HUES6 (cell line): ENCODE measurements at regions not wholly inside any gene's neighbourhood (a gene's known extent, or its start where the extent isn't known, plus 50 kb on each side); places are given as distances from the start of the nearest gene placed in this dataset.

ENCODE experiments used
- H3K27ac ChIP-seq: 2 replicates; pipeline ENCODE4 v1.7.0; 2013; ENCODE audit warnings: low read depth, mild to moderate bottlenecking, low read length, inconsistent platforms
- H3K27me3 ChIP-seq: 2 replicates; pipeline ENCODE4 v1.6.1; 2013; ENCODE audit warnings: low read length; ENCODE audit not compliant: control insufficient read depth, insufficient read depth
- H3K36me3 ChIP-seq: 2 replicates; pipeline ENCODE4 v1.6.1; 2013; ENCODE audit warnings: low read length; ENCODE audit not compliant: control insufficient read depth, insufficient read depth
- H3K4me1 ChIP-seq: 2 replicates; pipeline ENCODE4 v1.6.1; 2013; ENCODE audit warnings: low read length; ENCODE audit not compliant: control insufficient read depth, insufficient read depth
- H3K4me3 ChIP-seq: 2 replicates; pipeline ENCODE4 v1.5.1; 2013; ENCODE audit warnings: low read depth, low read length
- H3K9ac ChIP-seq: one replicate; pipeline ENCODE4 v1.6.1; 2013; ENCODE audit warnings: mild to moderate bottlenecking, low read length
- H3K9me3 ChIP-seq: 2 replicates; pipeline ENCODE4 v1.6.1; 2013; ENCODE audit warnings: low read depth, low read length; ENCODE audit not compliant: control insufficient read depth, insufficient read depth

DNA sequence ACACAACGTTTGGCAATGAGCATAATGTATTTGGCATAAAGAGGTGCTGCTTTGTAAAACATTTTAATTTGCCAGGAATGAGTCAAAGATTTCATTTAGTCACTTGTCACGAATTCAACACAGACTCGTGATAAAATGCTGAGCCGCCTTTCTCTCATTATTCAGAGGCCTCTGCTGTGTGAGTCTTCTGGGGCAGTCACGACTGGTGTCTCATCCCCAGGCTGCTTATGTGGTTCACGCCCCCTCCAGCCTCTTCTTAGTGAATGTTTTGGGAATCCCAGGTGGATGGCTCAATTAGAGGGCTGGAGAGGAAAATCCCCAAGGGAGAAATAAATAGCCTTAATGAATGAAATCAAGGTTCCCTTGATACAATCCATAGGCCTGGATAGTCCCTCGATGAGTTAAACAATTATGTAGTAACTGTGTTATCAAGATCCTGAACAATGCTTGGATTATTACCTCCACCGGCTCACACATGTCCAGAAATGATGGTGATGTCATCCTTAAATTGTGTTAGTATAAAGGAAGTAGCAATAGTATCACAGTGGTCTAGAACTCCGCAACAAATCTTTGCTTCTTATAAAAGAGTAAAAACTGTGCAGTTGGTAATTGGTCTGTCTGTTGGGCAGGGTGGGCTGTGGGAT lies 192.1 kb upstream of the ADAMTS16 start:
- no peaks in the 10 kb centered on the region for H3K4me1 ChIP-seq
- no peak overlapping the region for H3K4me3 ChIP-seq
- no peak overlapping the region for H3K27ac ChIP-seq
- no peaks in the 10 kb centered on the region for H3K36me3 ChIP-seq
- H3K27me3 ChIP-seq, result no peaks in the 10 kb centered on the region
- no peaks in the 10 kb centered on the region for H3K9me3 ChIP-seq
- H3K9ac ChIP-seq, result no peak overlapping the region

DNA sequence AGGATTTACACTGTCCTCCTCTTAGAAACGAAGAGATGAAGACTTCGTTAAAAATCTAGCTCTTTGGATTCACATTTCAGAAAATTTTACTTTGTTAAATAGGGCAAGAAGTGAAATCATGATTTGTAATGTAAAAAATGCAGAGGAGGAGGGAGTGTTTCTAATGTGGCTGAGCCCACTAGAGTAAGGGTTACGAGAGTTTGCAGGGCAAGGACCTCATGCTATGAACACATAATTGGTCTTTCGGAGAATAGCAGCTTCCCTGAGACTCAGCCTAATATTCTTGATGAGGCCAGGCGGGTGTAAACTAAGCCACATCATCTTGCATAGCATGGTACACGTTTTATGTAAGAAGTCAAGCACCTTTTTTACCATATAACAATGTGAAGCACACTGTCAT lies 191.0 kb upstream of the ADAMTS16 start:
- H3K4me3 ChIP-seq, result no peak overlapping the region
- no peaks in the 10 kb centered on the region for H3K36me3 ChIP-seq
- H3K9ac ChIP-seq, result no peak overlapping the region
- no peaks in the 10 kb centered on the region for H3K4me1 ChIP-seq
- H3K27ac ChIP-seq, result no peak overlapping the region
- H3K9me3 ChIP-seq, result no peaks in the 10 kb centered on the region
- H3K27me3 ChIP-seq, result no peaks in the 10 kb centered on the region

DNA sequence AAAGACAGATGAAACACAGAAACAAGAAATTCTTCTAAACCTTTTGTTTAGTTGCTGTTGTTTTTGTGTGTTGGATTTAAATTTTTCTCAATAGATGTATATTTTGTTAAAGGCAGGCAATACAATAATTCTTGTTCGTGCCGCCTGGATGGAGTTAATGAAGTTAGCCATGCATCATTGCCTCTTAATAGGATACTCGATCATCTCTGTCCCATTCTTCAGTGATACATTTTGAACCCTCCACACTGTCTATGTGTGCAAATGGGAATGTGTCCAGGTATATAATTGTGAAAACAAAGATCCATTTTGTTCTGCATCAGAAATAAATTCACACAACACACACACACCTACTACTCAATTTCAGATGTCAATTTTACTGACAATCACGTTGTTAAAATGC lies 186.6 kb upstream of the ADAMTS16 start:
- Histone ChIP-seq H3K9me3 (no peaks in the 10 kb centered on the region), H3K27ac (no peak overlapping the region), H3K27me3 (peaks cover 2% of the 10 kb centered on the region), H3K36me3 (no peaks in the 10 kb centered on the region), H3K4me1 (no peaks in the 10 kb centered on the region), H3K9ac (no peak overlapping the region), H3K4me3 (no peak overlapping the region)

DNA sequence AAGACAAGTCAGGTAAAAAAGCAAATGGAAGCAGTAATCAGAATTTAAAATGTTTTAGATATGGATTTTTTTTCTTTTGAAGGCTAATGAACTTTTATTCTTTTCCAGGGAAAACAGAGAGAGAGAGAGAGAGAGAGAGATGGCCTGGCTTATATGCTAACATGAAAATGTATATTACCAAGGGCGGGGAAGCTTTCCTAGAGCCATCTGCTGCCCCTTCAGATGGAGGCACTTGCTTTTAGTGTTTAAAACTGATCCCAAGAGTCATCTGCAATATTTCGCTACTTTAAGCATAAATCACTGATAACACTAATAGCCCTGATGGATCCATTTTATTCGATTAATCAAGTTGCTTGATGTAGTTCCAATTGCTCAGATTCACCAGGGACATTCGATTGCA lies 186.1 kb upstream of the ADAMTS16 start:
- Histone ChIP-seq H3K9me3 (no peaks in the 10 kb centered on the region), H3K27me3 (peaks cover 5% of the 10 kb centered on the region), H3K9ac (no peak overlapping the region), H3K4me1 (no peaks in the 10 kb centered on the region), H3K27ac (no peak overlapping the region), H3K4me3 (no peak overlapping the region), H3K36me3 (no peaks in the 10 kb centered on the region)

DNA sequence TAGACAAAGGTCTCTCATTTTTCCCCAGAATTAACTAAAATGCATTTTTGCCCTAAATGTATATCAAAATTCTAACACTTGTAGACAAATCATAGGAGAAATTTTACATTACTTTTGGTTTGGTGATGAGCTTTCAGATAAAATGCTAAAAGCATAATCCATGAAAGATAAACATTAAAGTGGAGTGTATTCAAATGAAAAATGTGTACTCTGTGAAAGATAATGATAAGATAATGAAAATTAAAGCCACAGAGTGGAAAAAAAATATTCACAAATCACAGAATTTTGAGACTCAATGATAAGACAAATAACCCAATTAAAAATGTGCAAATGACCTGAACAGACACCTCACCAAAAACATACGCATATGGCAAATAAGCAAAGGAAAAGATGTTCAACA lies 176.9 kb upstream of the ADAMTS16 start:
- Histone ChIP-seq H3K36me3 (no peaks in the 10 kb centered on the region), H3K27ac (no peak overlapping the region), H3K9ac (no peak overlapping the region), H3K9me3 (no peaks in the 10 kb centered on the region), H3K4me3 (no peak overlapping the region), H3K27me3 (peaks cover 6% of the 10 kb centered on the region), H3K4me1 (no peaks in the 10 kb centered on the region)

DNA sequence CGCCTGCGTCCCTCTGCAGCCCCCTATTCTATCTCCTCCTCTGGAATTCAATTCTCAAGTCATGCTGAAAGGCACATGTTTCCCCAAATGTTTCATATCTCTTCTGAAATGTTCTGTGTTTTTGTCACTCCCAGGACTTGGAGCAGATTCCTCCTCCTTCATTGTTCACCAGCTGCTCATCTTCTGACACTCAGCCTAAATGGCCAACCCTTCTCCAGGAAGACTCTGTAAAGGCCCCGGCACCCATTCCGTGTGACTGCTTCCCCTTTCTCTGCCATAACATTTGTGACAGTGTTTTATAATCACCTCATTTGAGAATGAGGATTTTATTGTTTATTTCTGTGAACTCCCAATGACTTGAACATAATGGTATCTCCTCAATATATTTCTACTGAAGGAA lies 170.8 kb upstream of the ADAMTS16 start:
- H3K36me3 ChIP-seq, result no peaks in the 10 kb centered on the region
- H3K27ac ChIP-seq, result no peak overlapping the region
- H3K9me3 ChIP-seq, result no peaks in the 10 kb centered on the region
- H3K27me3 ChIP-seq, result no peaks in the 10 kb centered on the region
- no peak overlapping the region for H3K9ac ChIP-seq
- H3K4me1 ChIP-seq, result no peaks in the 10 kb centered on the region
- no peak overlapping the region for H3K4me3 ChIP-seq

DNA sequence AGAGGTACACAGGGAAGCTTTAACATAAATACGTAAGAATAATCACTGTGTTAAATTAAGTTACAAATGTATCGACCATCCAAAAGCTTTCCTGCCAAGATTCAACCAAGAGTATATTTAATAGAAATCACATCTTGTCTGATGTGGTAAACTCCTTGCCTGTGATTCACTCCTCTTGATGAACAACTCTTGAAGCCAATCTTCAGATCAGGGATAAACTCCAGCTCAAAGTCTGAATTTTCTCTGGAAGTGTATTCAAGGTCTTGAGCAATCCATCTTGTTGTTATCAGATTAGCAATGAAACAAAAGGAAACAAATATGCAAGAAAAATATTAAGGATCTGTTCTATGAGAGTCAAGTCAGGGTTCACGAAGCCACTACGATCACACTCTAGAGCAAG lies 170.0 kb upstream of the ADAMTS16 start:
- no peaks in the 10 kb centered on the region for H3K4me1 ChIP-seq

DNA sequence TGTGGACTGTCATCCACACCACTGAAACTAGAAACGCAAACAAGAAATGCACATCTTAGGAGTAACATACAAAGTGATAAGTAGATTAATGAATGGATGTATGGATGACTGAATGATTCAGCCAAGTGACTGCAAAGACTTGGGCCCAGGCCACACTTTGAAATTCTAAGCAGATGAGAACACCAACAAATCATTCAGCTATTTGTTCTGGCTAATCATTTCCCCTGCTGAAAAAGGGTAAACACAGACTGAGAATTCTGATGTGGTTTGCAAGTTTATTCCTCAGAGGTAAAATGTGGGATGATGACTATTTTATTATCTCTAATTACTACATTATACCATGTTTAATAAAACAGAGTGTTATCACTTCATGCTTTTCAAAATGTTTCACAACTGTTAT lies 163.2 kb upstream of the ADAMTS16 start:
- Histone ChIP-seq H3K36me3 (no peaks in the 10 kb centered on the region), H3K9me3 (no peaks in the 10 kb centered on the region), H3K9ac (no peak overlapping the region), H3K4me3 (no peak overlapping the region), H3K4me1 (no peaks in the 10 kb centered on the region), H3K27ac (no peak overlapping the region), H3K27me3 (no peaks in the 10 kb centered on the region)

More for the DNA sequence above, 170.0 kb upstream of the ADAMTS16 start:
- no peak overlapping the region for H3K4me3 ChIP-seq
- no peak overlapping the region for H3K9ac ChIP-seq
- H3K36me3 ChIP-seq, result no peaks in the 10 kb centered on the region
- no peak overlapping the region for H3K27ac ChIP-seq
- H3K27me3 ChIP-seq, result no peaks in the 10 kb centered on the region
- no peaks in the 10 kb centered on the region for H3K9me3 ChIP-seq

DNA sequence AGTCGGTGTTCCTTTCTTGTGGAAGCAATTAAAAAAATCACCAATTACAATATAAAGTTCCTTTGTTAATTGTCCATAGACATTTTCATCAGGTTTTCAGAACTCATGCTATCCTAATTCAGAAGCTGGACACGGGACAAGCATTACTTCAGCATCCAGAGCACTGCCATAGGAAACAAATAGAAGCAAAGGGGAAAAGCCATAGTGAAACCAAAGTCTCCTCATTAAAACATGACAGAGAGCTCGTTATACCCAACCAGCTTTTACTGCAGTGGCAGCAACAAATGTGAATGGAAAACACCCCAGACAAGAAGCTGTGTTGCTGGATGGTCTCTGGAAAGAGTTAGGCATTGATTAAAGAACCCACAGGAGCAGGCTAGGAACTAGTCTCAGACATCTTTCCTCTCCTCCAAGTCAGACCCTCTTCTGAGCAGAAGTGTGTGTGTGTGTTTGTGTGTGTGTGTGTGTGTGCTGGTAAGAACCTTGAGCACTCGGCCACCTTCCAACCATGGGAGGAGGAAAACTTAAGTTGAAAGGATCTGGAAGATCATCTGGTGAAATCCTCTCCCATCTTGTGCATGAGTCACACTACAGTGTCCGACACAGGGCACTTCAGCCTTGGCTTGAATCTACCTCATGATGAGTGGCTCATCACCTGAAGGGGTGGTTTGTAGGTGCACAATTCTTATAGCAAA lies 162.6 kb upstream of the ADAMTS16 start:
- no peaks in the 10 kb centered on the region for H3K36me3 ChIP-seq
- H3K27ac ChIP-seq, result no peak overlapping the region
- H3K4me3 ChIP-seq, result no peak overlapping the region
- H3K27me3 ChIP-seq, result no peaks in the 10 kb centered on the region
- H3K4me1 ChIP-seq, result no peaks in the 10 kb centered on the region
- no peaks in the 10 kb centered on the region for H3K9me3 ChIP-seq
- no peak overlapping the region for H3K9ac ChIP-seq

DNA sequence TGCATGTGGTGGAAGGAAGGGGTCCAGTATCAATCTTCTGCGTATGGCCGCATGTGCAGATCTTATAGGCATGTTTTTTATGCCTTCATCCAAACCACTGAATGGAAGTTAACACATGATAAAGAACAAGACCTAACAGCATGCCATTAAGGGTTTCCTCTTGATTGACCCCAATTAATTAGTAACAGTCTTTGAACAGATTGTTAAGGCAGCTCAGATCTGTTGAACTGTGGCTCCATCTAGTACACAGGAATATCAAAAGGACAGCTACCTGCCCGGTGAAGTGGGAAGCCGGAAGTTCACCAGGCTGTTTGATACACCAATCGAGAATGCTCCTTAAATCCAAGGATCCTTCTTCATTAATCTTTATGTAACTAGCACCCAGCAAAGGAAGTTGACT lies 159.9 kb upstream of the ADAMTS16 start:
- Histone ChIP-seq H3K4me1 (no peaks in the 10 kb centered on the region), H3K9me3 (no peaks in the 10 kb centered on the region), H3K36me3 (no peaks in the 10 kb centered on the region), H3K9ac (no peak overlapping the region), H3K27me3 (no peaks in the 10 kb centered on the region), H3K27ac (no peak overlapping the region), H3K4me3 (no peak overlapping the region)

DNA sequence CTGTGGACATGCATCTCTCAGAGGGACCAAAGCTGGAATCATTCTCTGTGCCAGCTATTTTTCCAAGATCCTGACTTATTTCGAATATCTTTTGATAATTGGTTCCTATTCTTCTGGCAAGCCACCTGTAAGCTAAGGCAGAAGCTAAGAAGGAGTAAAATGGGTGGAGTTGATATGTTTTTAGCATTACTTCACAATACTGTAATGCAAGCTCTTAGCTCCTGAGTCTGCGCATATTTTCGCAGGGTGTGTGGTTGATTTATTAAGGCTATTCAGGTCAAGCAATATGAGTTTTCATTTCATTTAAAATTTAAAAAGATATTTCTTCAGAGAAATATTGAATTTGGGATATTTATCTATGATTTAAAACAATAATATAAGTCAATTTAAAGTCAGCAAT lies 158.5 kb upstream of the ADAMTS16 start:
- Histone ChIP-seq H3K36me3 (no peaks in the 10 kb centered on the region), H3K9me3 (no peaks in the 10 kb centered on the region), H3K27me3 (no peaks in the 10 kb centered on the region), H3K4me3 (no peak overlapping the region), H3K9ac (no peak overlapping the region), H3K27ac (no peak overlapping the region), H3K4me1 (no peaks in the 10 kb centered on the region)
